ENCODE measurements at regions not wholly inside any gene's neighbourhood (a gene's known extent, or its start where the extent isn't known, plus 50 kb on each side); places are given as distances from the start of the nearest gene placed in this dataset.
"Not testable (repeated sequence)": the region's sequence is repeated elsewhere in the genome, so short reads cannot be mapped to it uniquely, and the experiment has no call there.

- intact Hi-C loops (cut with DNase I): no loop called here
- WGBS, 4 donors: 67 to 78% (median 73%) methylated on average over 3 of the region's 3 CpGs
- no peaks in the 10 kb centered on the region for H3K4me1 ChIP-seq
- H3K27me3 ChIP-seq: no peaks in the 10 kb centered on the region
- H3K27ac ChIP-seq: no peak overlapping the region
- H3K36me3 ChIP-seq: no peaks in the 10 kb centered on the region
- DNase-seq (no peak), ATAC-seq (no peak)
- no peak overlapping the region for H3K4me3 ChIP-seq
- H3K9me3 ChIP-seq: no peaks in the 10 kb centered on the region
- no peak for TF ChIP-seq POLR2A (IDR thresholded peaks at IDR 0.05)
- TF ChIP-seq, protein P1, sequence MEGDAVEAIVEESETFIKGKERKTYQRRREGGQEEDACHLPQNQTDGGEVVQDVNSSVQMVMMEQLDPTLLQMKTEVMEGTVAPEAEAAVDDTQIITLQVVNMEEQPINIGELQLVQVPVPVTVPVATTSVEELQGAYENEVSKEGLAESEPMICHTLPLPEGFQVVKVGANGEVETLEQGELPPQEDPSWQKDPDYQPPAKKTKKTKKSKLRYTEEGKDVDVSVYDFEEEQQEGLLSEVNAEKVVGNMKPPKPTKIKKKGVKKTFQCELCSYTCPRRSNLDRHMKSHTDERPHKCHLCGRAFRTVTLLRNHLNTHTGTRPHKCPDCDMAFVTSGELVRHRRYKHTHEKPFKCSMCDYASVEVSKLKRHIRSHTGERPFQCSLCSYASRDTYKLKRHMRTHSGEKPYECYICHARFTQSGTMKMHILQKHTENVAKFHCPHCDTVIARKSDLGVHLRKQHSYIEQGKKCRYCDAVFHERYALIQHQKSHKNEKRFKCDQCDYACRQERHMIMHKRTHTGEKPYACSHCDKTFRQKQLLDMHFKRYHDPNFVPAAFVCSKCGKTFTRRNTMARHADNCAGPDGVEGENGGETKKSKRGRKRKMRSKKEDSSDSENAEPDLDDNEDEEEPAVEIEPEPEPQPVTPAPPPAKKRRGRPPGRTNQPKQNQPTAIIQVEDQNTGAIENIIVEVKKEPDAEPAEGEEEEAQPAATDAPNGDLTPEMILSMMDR (IDR thresholded peaks at IDR 0.05): no peak
These were observed 151.7 kb upstream of the L3MBTL4 start for GRCh38 chr18:6566338-6566911.

DNA sequence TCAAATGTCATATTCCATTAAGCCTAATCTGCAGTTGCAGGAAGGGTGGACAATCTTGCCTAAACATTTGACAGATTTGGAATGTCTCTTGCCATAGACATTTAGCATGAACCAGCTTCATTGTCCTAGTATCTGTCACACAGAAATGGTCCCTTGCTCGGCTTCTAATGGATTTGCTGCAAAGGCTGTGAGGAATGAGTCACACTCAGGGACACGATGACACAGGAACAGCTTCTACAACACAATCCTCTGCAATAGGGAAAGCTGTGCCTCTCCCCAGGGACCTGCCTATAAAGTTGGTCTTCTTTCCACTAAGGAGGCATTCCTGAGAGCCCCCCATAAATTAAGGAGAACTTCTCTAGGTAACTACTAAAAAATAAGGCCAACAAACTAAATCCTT, 155.1 kb upstream of the L3MBTL4 start:
- intact Hi-C loops (cut with DNase I): loop anchor here in 1 of 10 donors (5.0 kb wide), 1 partner anchor 52 kb away; no protein-coding TSS in a partner anchor
- Histone ChIP-seq H3K27ac (no peak overlapping the region), H3K4me1 (no peaks in the 10 kb centered on the region), H3K9me3 (no peaks in the 10 kb centered on the region), H3K27me3 (no peaks in the 10 kb centered on the region), H3K36me3 (no peaks in the 10 kb centered on the region), H3K4me3 (no peak overlapping the region)
- no peak for TF ChIP-seq POLR2A (IDR thresholded peaks at IDR 0.05)
- TF ChIP-seq, protein P1 (IDR thresholded peaks at IDR 0.05): no peak
- DNase-seq (no peak), ATAC-seq (no peak)
- 47 to 64% (median 54%) methylated on average over 2 of the region's 2 CpGs for WGBS, 4 donors

- intact Hi-C loops (cut with DNase I): loop anchor here in 1 of 10 donors (5.0 kb wide), 1 partner anchor 52 kb away; no protein-coding TSS in a partner anchor
- Histone ChIP-seq H3K4me1 (no peaks in the 10 kb centered on the region), H3K27me3 (no peaks in the 10 kb centered on the region), H3K4me3 (no peak overlapping the region), H3K27ac (no peak overlapping the region), H3K36me3 (no peaks in the 10 kb centered on the region), H3K9me3 (no peaks in the 10 kb centered on the region)
- ATAC-seq (no peak), DNase-seq (no peak)
- TF ChIP-seq, protein P1 (IDR thresholded peaks at IDR 0.05): no peak
- no peak for TF ChIP-seq POLR2A (IDR thresholded peaks at IDR 0.05)
- 84 to 94% (median 89%) methylated on average over 4 of the region's 4 CpGs for WGBS, 4 donors
These were observed 156.0 kb upstream of the L3MBTL4 start for GRCh38 chr18:6570581-6571238.

GRCh38 chr18:6571239-6571602, 156.5 kb upstream of the L3MBTL4 start:
- DNase-seq (no peak), ATAC-seq (no peak)
- Histone ChIP-seq H3K4me1 (no peaks in the 10 kb centered on the region), H3K9me3 (no peaks in the 10 kb centered on the region), H3K27ac (no peak overlapping the region), H3K27me3 (no peaks in the 10 kb centered on the region), H3K4me3 (no peak overlapping the region), H3K36me3 (no peaks in the 10 kb centered on the region)
- WGBS, 4 donors: 87 to 100% (median 90%) methylated on average over 3 of the region's 3 CpGs
- TF ChIP-seq POLR2A (IDR thresholded peaks at IDR 0.05): no peak
- TF ChIP-seq, protein P1 (IDR thresholded peaks at IDR 0.05): no peak
- intact Hi-C loops (cut with DNase I): loop anchor here in 1 of 10 donors (5.0 kb wide), 1 partner anchor 51 kb away; no protein-coding TSS in a partner anchor

DNA sequence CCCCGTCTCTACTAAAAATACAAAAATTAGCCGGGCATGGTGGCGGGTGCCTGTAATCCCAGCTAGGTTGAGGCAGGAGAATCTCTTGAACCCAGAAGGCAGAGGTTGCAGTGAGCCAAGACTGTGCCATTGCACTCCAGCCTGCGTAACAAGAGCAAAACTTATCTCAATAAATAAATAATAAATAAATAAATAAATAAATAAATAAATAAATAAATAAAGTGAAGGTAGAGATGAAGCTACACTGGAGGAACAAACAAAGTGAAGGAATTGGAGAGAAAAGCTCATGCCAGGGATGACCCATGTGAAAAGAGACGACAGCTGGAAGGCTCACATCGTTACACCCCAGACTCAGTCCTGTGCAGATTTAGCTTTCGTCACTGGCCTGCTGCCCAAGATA, 157.3 kb upstream of the ARHGAP28 start:
- H3K4me3 ChIP-seq, H3K9me3 ChIP-seq, ATAC-seq, H3K4me1 ChIP-seq, H3K27me3 ChIP-seq, H3K36me3 ChIP-seq, H3K27ac ChIP-seq, DNase-seq: not testable (repeated sequence)
- 92 to 97% (median 96%) methylated on average over 7 of the region's 7 CpGs for WGBS, 4 donors
- intact Hi-C loops (cut with DNase I): loop anchor here in 1 of 10 donors (5.0 kb wide), 1 partner anchor 50 kb away; no protein-coding TSS in a partner anchor
